ENCODE measurements at regions not wholly inside any gene's neighbourhood (a gene's known extent, or its start where the extent isn't known, plus 50 kb on each side); places are given as distances from the start of the nearest gene placed in this dataset.
A peak's percentile ranks its signal among the peaks of the same experiment; 100 is the strongest.

GRCh38 chr16:80367037-80367658, 173.6 kb upstream of the DYNLRB2 start:
- intact Hi-C loops (cut with DNase I): no loop called here
- no peak for DNase-seq

GRCh38 chr16:80366023-80366422, 174.8 kb upstream of the DYNLRB2 start:
- intact Hi-C loops (cut with DNase I): no loop called here
- DNase-seq: no peak

GRCh38 chr16:80362816-80363215, 178.0 kb upstream of the DYNLRB2 start:
- intact Hi-C loops (cut with DNase I): no loop called here
- DNase-seq: no peak

GRCh38 chr16:80356365-80356764, 184.4 kb upstream of the DYNLRB2 start:
- intact Hi-C loops (cut with DNase I): no loop called here
- no peak for DNase-seq

GRCh38 chr16:80355335-80355734, 185.5 kb upstream of the DYNLRB2 start:
- intact Hi-C loops (cut with DNase I): no loop called here
- DNase-seq: no peak

- no peak for DNase-seq
- intact Hi-C loops (cut with DNase I): no loop called here
These were observed 190.7 kb upstream of the DYNLRB2 start for GRCh38 chr16:80350061-80350460.

- peak in 7 of 10 donors; percentile 27 to 91 (median 37) for DNase-seq
- intact Hi-C loops (cut with DNase I): no loop called here
These were observed 192.9 kb upstream of the DYNLRB2 start for GRCh38 chr16:80347900-80348299.

GRCh38 chr16:80347002-80347401, 193.8 kb upstream of the DYNLRB2 start:
- DNase-seq: no peak
- intact Hi-C loops (cut with DNase I): no loop called here

GRCh38 chr16:80346111-80346632, 194.6 kb upstream of the DYNLRB2 start:
- intact Hi-C loops (cut with DNase I): no loop called here
- no peak for DNase-seq

GRCh38 chr16:80345701-80346100, 195.1 kb upstream of the DYNLRB2 start:
- intact Hi-C loops (cut with DNase I): no loop called here
- no peak for DNase-seq

- DNase-seq: no peak
- intact Hi-C loops (cut with DNase I): no loop called here
These were observed 196.2 kb upstream of the DYNLRB2 start for GRCh38 chr16:80344570-80344969.

- no peak for DNase-seq
- intact Hi-C loops (cut with DNase I): no loop called here
These were observed 199.5 kb upstream of the DYNLRB2 start for GRCh38 chr16:80341263-80341662.

GRCh38 chr16:80337786-80338185, 203.0 kb upstream of the DYNLRB2 start:
- intact Hi-C loops (cut with DNase I): no loop called here
- no peak for DNase-seq

GRCh38 chr16:80330803-80331202, 210.0 kb upstream of the DYNLRB2 start:
- no peak for DNase-seq
- intact Hi-C loops (cut with DNase I): no loop called here

GRCh38 chr16:80330150-80330549, 210.6 kb upstream of the DYNLRB2 start:
- intact Hi-C loops (cut with DNase I): no loop called here

GRCh38 chr16:80327740-80328139, 213.1 kb upstream of the DYNLRB2 start:
- DNase-seq: no peak
- intact Hi-C loops (cut with DNase I): no loop called here

More at GRCh38 chr16:80330150-80330549, 210.6 kb upstream of the DYNLRB2 start:
- DNase-seq: no peak

- DNase-seq: no peak
- intact Hi-C loops (cut with DNase I): no loop called here
These were observed 216.4 kb upstream of the DYNLRB2 start for GRCh38 chr16:80324371-80324770.

GRCh38 chr16:80323808-80324195, 217.0 kb upstream of the DYNLRB2 start:
- DNase-seq: no peak
- intact Hi-C loops (cut with DNase I): no loop called here

GRCh38 chr16:80323187-80323807, 217.5 kb upstream of the DYNLRB2 start:
- peak in 1 of 10 donors; percentile 16 for DNase-seq
- intact Hi-C loops (cut with DNase I): no loop called here

GRCh38 chr16:80319181-80319580, 221.6 kb upstream of the DYNLRB2 start:
- intact Hi-C loops (cut with DNase I): no loop called here
- no peak for DNase-seq

- intact Hi-C loops (cut with DNase I): no loop called here
- DNase-seq: no peak
These were observed 222.7 kb upstream of the DYNLRB2 start for GRCh38 chr16:80318107-80318506.

- DNase-seq: no peak
- intact Hi-C loops (cut with DNase I): no loop called here
These were observed 223.2 kb upstream of the DYNLRB2 start for GRCh38 chr16:80317599-80318037.

Measured in posterior cingulate gyrus (tissue), 11 donors.